ENCODE measurements at regions not wholly inside any gene's neighbourhood (a gene's known extent, or its start where the extent isn't known, plus 50 kb on each side); places are given as distances from the start of the nearest gene placed in this dataset.

GRCh38 chr20:2244523-2244922 lies 51.3 kb upstream of the TGM3 start:
- TF ChIP-seq EZH2phosphoT487 (IDR thresholded peaks at IDR 0.05; ENCODE audit: borderline replicate concordance, low read depth, low read length): no peak
- TF ChIP-seq CTCF (conservative IDR thresholded peaks at IDR 0.05; ENCODE audit: low read length): no peak

All from OCI-LY7 (cell line).